GM12878 (cell line): ENCODE measurements at regions not wholly inside any gene's neighbourhood (a gene's known extent, or its start where the extent isn't known, plus 50 kb on each side); places are given as distances from the start of the nearest gene placed in this dataset.

Experiments
- ATAC-seq: fragments of 200-7000 bp; cut with Tn5 transposase; 3 replicates; pipeline ENCODE4 v1.9.1; 2020; ENCODE audit warnings: mild to moderate bottlenecking, moderate library complexity
- BruUV-seq: library from RNA; stranded (reverse); fragments of 400-500 nt; replicated peaks from 2 replicates; lab custom pipeline; 2021; lab: Mats Ljungman, UMichigan
- CTCF ChIA-PET: fragments of 300-600 bp; sonication (Branson Sonifier 250); formaldehyde crosslinking; extraction: SDS; loops from one replicate; lab custom pipeline; 2021; ENCODE audit warnings: inconsistent platforms; lab: Yijun Ruan, JAX
- POLR2A ChIA-PET: fragments of 350-600 bp; formaldehyde crosslinking; extraction: SDS; loops from one replicate; lab custom pipeline; 2021; ENCODE audit warnings: inconsistent platforms; lab: Charles Lee
- RAD21 ChIA-PET: fragments of 300-600 bp; sonication (Branson Sonifier 250); formaldehyde crosslinking; loops from one replicate; lab custom pipeline; 2023; ENCODE audit warnings: antibody characterized with exemption; ENCODE audit not compliant: unreplicated experiment; lab: Charles Lee
- SMC1A ChIA-PET: fragments of 300-600 bp; sonication (Branson Sonifier 250); formaldehyde crosslinking; loops from one replicate; lab custom pipeline; 2023; ENCODE audit not compliant: unreplicated experiment, uncharacterized antibody; lab: Charles Lee
- DNase-seq: peaks from one replicate; pipeline ENCODE4 v3.0.0-alpha.2; 2011; ENCODE audit warnings: low read depth, low spot score
- FAIRE-seq: peaks from 3 replicates; lab custom pipeline; 2011; peaks lifted over from hg19 to GRCh38; lab: Jason Lieb, UNC
- H2AFZ ChIP-seq: 2 replicates; pipeline ENCODE4 v1.6.0; 2011; ENCODE audit warnings: low read depth, low read length, control low read depth; ENCODE audit not compliant: control insufficient read depth
- H3K27ac ChIP-seq: 2 replicates; pipeline ENCODE4 v1.5.1; 2011; ENCODE audit warnings: control low read depth; ENCODE audit not compliant: control insufficient read depth, insufficient read depth
- H3K27me3 ChIP-seq, 2 experiments: replicated peaks in 1 of 2; 2 replicates each; pipeline versions ENCODE4 v1.6.0 to v1.6.1; 2011; ENCODE audit warnings: low read length in 1 of 2; ENCODE audit not compliant: control insufficient read depth in 2 of 2, insufficient read depth in 2 of 2
- H3K36me3 ChIP-seq, 2 experiments: 2 replicates each; pipeline ENCODE4 v1.5.1; 2011; ENCODE audit warnings: low read length in 1 of 2; ENCODE audit not compliant: control insufficient read depth in 2 of 2, insufficient read depth in 2 of 2
- H3K4me1 ChIP-seq: 2 replicates; pipeline ENCODE4 v1.6.1; 2011; ENCODE audit warnings: mild to moderate bottlenecking, low read length, moderate library complexity, mixed read lengths; ENCODE audit not compliant: control insufficient read depth, insufficient read depth
- H3K4me2 ChIP-seq: 2 replicates; pipeline ENCODE4 v1.6.0; 2011; ENCODE audit warnings: control low read depth; ENCODE audit not compliant: control insufficient read depth, insufficient read depth
- H3K4me3 ChIP-seq: fragments of 200-600 bp; sonication (generic); 2 replicates; pipeline ENCODE4 v1.5.1; 2016
- H3K79me2 ChIP-seq: 2 replicates; pipeline ENCODE4 v1.6.0; 2011; ENCODE audit warnings: low read length; ENCODE audit not compliant: control insufficient read depth, insufficient read depth
- H3K9ac ChIP-seq: 2 replicates; pipeline ENCODE4 v1.8.0; 2011; ENCODE audit warnings: low read length, control low read depth, mixed read lengths; ENCODE audit not compliant: control insufficient read depth, insufficient read depth
- H3K9me3 ChIP-seq: replicated peaks from 3 replicates; pipeline ENCODE4 v1.5.1; 2011; ENCODE audit warnings: mild to moderate bottlenecking, low read length; ENCODE audit not compliant: control insufficient read depth, insufficient read depth
- H4K20me1 ChIP-seq: 2 replicates; pipeline ENCODE4 v1.6.0; 2011; ENCODE audit not compliant: control insufficient read depth, insufficient read depth
- ATF7 ChIP-seq: fragments of 450-650 bp; IDR thresholded peaks from 2 replicates; pipeline ENCODE4 v1.6.1; 2016; ENCODE audit warnings: low read depth, mild to moderate bottlenecking
- BRCA1 ChIP-seq: IDR thresholded peaks from 2 replicates; pipeline ENCODE4 v1.6.1; 2011; ENCODE audit warnings: low read depth, low read length, improper control_type of control experiment
- CHD1 ChIP-seq: IDR thresholded peaks from 2 replicates; pipeline ENCODE4 v1.6.1; 2012; ENCODE audit warnings: low read depth, low read length, improper control_type of control experiment
- EED ChIP-seq: sonication (generic); IDR thresholded peaks from 2 replicates; pipeline ENCODE4 v1.6.1; 2016; ENCODE audit warnings: antibody characterized with exemption, low read depth
- EGR1 ChIP-seq, 2 experiments: IDR thresholded peaks; 1 replicate in 1 of 2; 2 replicates in 1 of 2; pipeline ENCODE4 v1.6.1; 2011 to 2012; ENCODE audit warnings: low read depth in 2 of 2, low read length in 2 of 2, borderline replicate concordance in 1 of 2, mild to moderate bottlenecking in 1 of 2, moderate library complexity in 1 of 2
- FOXM1 ChIP-seq: IDR thresholded peaks from 2 replicates; pipeline ENCODE4 v1.6.1; 2012; ENCODE audit warnings: low read depth, mild to moderate bottlenecking, inconsistent platforms, low read length, moderate library complexity
- HDGF ChIP-seq: fragments of 450-650 bp; IDR thresholded peaks from 2 replicates; pipeline ENCODE4 v1.6.1; 2016; ENCODE audit warnings: antibody characterized with exemption
- MEF2A ChIP-seq: IDR thresholded peaks from 2 replicates; pipeline ENCODE4 v1.6.1; 2011; ENCODE audit warnings: low read depth, mild to moderate bottlenecking, low read length, moderate library complexity; ENCODE audit not compliant: insufficient read depth
- NFIC ChIP-seq: IDR thresholded peaks from 2 replicates; pipeline ENCODE4 v1.6.1; 2012; ENCODE audit warnings: low read depth, mild to moderate bottlenecking, inconsistent platforms, low read length, moderate library complexity
- NR2F1 ChIP-seq: fragments of 450-650 bp; conservative IDR thresholded peaks from 2 replicates; pipeline ENCODE4 v1.6.1; 2017; ENCODE audit warnings: mild to moderate bottlenecking
- NRF1 ChIP-seq: conservative IDR thresholded peaks from 2 replicates; pipeline ENCODE4 v1.6.1; 2011; ENCODE audit warnings: mild to moderate bottlenecking, low read depth, low read length, improper control_type of control experiment
- RUNX3 ChIP-seq: IDR thresholded peaks from 2 replicates; pipeline ENCODE4 v1.6.1; 2012; ENCODE audit warnings: low read length, inconsistent platforms
- SMC3 ChIP-seq: IDR thresholded peaks from 2 replicates; pipeline ENCODE4 v1.6.1; 2011; ENCODE audit warnings: low read length, improper control_type of control experiment, borderline replicate concordance
- SUPT20H ChIP-seq: IDR thresholded peaks from 2 replicates; pipeline ENCODE4 v1.6.1; 2011; ENCODE audit warnings: low read depth, mild to moderate bottlenecking, low read length, moderate library complexity, borderline replicate concordance; ENCODE audit not compliant: control insufficient read depth
- TCF3 ChIP-seq: IDR thresholded peaks from 2 replicates; pipeline ENCODE4 v1.6.1; 2012; ENCODE audit warnings: low read depth, mild to moderate bottlenecking, low read length, borderline replicate concordance; ENCODE audit not compliant: insufficient read depth
- WGBS: methylation state at CpG from one replicate; pipeline ENCODE4 v1.1.6; 2016; ENCODE audit warnings: low lambda C conversion rate; ENCODE audit not compliant: insufficient replicate concordance, insufficient coverage; ENCODE audit errors: missing lambda C conversion rate; 5-methylcytosine and 5-hydroxymethylcytosine counted together
- in situ Hi-C: fragments of 300-500 bp; cut with MboI; formaldehyde crosslinking; loops from 9 replicates; pipeline ENCODE4 v1.14.3; 2018; ENCODE audit warnings: mixed read lengths
- intact Hi-C: fragments of 100-400 bp; cut with micrococcal nuclease; formaldehyde crosslinking; loops from one replicate; pipeline ENCODE4 v1.14.2; 2022; ENCODE audit not compliant: unreplicated experiment
- TF ChIP-seq, protein P1 (sequence below): fragments of 450-650 bp; IDR thresholded peaks from 2 replicates; pipeline ENCODE4 v1.6.1; 2017; ENCODE audit warnings: mild to moderate bottlenecking, low read depth, inconsistent platforms; ENCODE audit not compliant: poor library complexity, severe bottlenecking
- TF ChIP-seq, protein P2 (sequence below): fragments of 450-650 bp; IDR thresholded peaks from 2 replicates; pipeline ENCODE4 v1.6.1; 2018; ENCODE audit warnings: borderline replicate concordance, mild to moderate bottlenecking; ENCODE audit not compliant: partially characterized antibody
- TF ChIP-seq, protein P3 (sequence below): IDR thresholded peaks from 2 replicates; pipeline ENCODE4 v1.6.1; 2011; ENCODE audit warnings: borderline replicate concordance, low read depth, mild to moderate bottlenecking, moderate library complexity, low read length; ENCODE audit not compliant: insufficient read depth, poor library complexity, severe bottlenecking
- TF ChIP-seq, protein P4 (sequence below): IDR thresholded peaks from 2 replicates; pipeline ENCODE4 v1.6.1; 2011; ENCODE audit warnings: low read depth, mild to moderate bottlenecking, low read length, moderate library complexity, borderline replicate concordance; ENCODE audit errors: extremely low read depth

DNA sequence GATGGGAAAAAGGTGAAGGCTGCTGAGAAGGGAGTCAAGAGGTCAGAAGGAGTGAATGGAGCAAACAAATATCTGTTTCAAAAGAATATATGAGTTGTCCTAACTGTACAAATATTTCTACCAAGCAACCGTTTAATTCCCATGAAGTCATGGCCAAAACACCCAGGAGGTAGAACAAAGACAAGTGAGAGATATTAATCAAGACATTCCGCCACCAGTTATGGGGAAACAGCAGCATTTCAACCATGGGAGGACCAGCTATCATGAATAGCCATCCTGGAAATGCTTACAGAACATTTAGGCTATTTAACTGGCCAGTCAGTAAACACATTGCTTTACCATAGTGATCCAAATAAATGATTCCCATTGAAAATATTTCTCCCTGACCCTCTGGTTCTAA lies 396.3 kb downstream of the IRS1 start:
- Histone ChIP-seq H3K27me3 (no peaks in the 10 kb centered on the region), H3K4me3 (no peak overlapping the region), H2AFZ (no peak overlapping the region), H3K36me3 (no peaks in the 10 kb centered on the region), H3K9me3 (no peaks in the 10 kb centered on the region), H3K27ac (no peak overlapping the region), H3K4me1 (no peaks in the 10 kb centered on the region), H3K4me2 (no peak overlapping the region), H3K79me2 (no peaks in the 10 kb centered on the region), H3K9ac (no peak overlapping the region), H4K20me1 (no peaks in the 10 kb centered on the region)
- no peak for ATAC-seq
- no peak for FAIRE-seq
- CTCF ChIA-PET = no interaction called here
- no peak for DNase-seq
- POLR2A ChIA-PET = interaction anchor here (0.5 kb wide), 1 partner anchor 23 kb away, joined by 4 read pairs; no protein-coding TSS in a partner anchor
- BruUV-seq = no TSS peak
- in situ Hi-C loops = no loop called here
- TF ChIP-seq, protein P1, sequence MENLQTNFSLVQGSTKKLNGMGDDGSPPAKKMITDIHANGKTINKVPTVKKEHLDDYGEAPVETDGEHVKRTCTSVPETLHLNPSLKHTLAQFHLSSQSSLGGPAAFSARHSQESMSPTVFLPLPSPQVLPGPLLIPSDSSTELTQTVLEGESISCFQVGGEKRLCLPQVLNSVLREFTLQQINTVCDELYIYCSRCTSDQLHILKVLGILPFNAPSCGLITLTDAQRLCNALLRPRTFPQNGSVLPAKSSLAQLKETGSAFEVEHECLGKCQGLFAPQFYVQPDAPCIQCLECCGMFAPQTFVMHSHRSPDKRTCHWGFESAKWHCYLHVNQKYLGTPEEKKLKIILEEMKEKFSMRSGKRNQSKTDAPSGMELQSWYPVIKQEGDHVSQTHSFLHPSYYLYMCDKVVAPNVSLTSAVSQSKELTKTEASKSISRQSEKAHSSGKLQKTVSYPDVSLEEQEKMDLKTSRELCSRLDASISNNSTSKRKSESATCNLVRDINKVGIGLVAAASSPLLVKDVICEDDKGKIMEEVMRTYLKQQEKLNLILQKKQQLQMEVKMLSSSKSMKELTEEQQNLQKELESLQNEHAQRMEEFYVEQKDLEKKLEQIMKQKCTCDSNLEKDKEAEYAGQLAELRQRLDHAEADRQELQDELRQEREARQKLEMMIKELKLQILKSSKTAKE = no peak
- TF ChIP-seq ATF7 = no peak
- TF ChIP-seq CHD1 = no peak
- TF ChIP-seq, protein P2, sequence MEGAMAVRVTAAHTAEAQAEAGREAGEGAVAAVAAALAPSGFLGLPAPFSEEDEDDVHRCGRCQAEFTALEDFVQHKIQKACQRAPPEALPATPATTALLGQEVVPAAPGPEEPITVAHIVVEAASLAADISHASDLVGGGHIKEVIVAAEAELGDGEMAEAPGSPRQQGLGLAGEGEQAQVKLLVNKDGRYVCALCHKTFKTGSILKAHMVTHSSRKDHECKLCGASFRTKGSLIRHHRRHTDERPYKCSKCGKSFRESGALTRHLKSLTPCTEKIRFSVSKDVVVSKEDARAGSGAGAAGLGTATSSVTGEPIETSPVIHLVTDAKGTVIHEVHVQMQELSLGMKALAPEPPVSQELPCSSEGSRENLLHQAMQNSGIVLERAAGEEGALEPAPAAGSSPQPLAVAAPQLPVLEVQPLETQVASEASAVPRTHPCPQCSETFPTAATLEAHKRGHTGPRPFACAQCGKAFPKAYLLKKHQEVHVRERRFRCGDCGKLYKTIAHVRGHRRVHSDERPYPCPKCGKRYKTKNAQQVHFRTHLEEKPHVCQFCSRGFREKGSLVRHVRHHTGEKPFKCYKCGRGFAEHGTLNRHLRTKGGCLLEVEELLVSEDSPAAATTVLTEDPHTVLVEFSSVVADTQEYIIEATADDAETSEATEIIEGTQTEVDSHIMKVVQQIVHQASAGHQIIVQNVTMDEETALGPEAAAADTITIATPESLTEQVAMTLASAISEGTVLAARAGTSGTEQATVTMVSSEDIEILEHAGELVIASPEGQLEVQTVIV = no peak
- no peak for TF ChIP-seq MEF2A
- no peak for TF ChIP-seq RUNX3
- TF ChIP-seq HDGF = no peak
- TF ChIP-seq NFIC = no peak
- TF ChIP-seq NRF1 = no peak
- TF ChIP-seq EGR1 (IDR thresholded peaks at IDR 0.05; ENCODE audit: borderline replicate concordance in 1 of 2, low read depth in 2 of 2, low read length in 2 of 2) = no peak
- no peak for TF ChIP-seq BRCA1
- no peak for TF ChIP-seq FOXM1
- TF ChIP-seq SUPT20H = no peak
- TF ChIP-seq TCF3 = no peak
- TF ChIP-seq, protein P3, sequence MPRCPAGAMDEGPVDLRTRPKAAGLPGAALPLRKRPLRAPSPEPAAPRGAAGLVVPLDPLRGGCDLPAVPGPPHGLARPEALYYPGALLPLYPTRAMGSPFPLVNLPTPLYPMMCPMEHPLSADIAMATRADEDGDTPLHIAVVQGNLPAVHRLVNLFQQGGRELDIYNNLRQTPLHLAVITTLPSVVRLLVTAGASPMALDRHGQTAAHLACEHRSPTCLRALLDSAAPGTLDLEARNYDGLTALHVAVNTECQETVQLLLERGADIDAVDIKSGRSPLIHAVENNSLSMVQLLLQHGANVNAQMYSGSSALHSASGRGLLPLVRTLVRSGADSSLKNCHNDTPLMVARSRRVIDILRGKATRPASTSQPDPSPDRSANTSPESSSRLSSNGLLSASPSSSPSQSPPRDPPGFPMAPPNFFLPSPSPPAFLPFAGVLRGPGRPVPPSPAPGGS = no peak
- no peak for TF ChIP-seq NR2F1
- no peak for TF ChIP-seq EED
- TF ChIP-seq, protein P4, sequence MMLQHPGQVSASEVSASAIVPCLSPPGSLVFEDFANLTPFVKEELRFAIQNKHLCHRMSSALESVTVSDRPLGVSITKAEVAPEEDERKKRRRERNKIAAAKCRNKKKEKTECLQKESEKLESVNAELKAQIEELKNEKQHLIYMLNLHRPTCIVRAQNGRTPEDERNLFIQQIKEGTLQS = no peak
- TF ChIP-seq SMC3 = no peak
- SMC1A ChIA-PET = interaction anchor here (1.7 kb wide), 1 partner anchor 10 kb away, joined by 4 read pairs; no protein-coding TSS in a partner anchor
- RAD21 ChIA-PET = interaction anchor here (0.6 kb wide), 1 partner anchor 18 kb away, joined by 3 read pairs; no protein-coding TSS in a partner anchor
- 0% methylated on average over 2 of the region's 2 CpGs for WGBS
- intact Hi-C loops = no loop called here
